Prostate gland (tissue), 2 donors: ENCODE measurements at regions not wholly inside any gene's neighbourhood (a gene's known extent, or its start where the extent isn't known, plus 50 kb on each side); places are given as distances from the start of the nearest gene placed in this dataset.
"Not testable (repeated sequence)": the region's sequence is repeated elsewhere in the genome, so short reads cannot be mapped to it uniquely, and the experiment has no call there.

Experiments
- DNase-seq: peaks from one replicate; pipeline ENCODE4 v3.0.0-alpha.2; 2019; ENCODE audit warnings: low spot score
- H3K27ac ChIP-seq, 2 donors: fragments of 200-600 bp; sonication (generic); 2 replicates each; pipeline ENCODE4 v1.5.1; 2017 to 2019
- H3K27me3 ChIP-seq: fragments of 200-600 bp; sonication (generic); replicated peaks from 2 replicates; pipeline ENCODE4 v1.5.1; 2019; ENCODE audit not compliant: insufficient read depth
- H3K36me3 ChIP-seq, 2 donors: fragments of 200-600 bp; sonication (generic); 1 replicate in 1 of 2; 2 replicates in 1 of 2; pipeline versions ENCODE4 v1.5.1 to v1.8.1; 2017 to 2019
- H3K4me1 ChIP-seq: fragments of 200-600 bp; sonication (generic); replicated peaks from 2 replicates; pipeline ENCODE4 v1.5.1; 2019
- H3K4me3 ChIP-seq, 2 donors: fragments of 200-600 bp; sonication (generic); 2 replicates each; pipeline ENCODE4 v1.5.1; 2017 to 2019
- H3K9me3 ChIP-seq: fragments of 200-600 bp; sonication (generic); 2 replicates; pipeline ENCODE4 v1.5.1; 2017
- POLR2A ChIP-seq: fragments of 450-650 bp; IDR thresholded peaks from one replicate; pipeline ENCODE4 v1.6.1; 2016; ENCODE audit warnings: antibody characterized with exemption, mild to moderate bottlenecking
- POLR2AphosphoS5 ChIP-seq: sonication (generic); formaldehyde crosslinking; IDR thresholded peaks from one replicate; pipeline ENCODE4 v1.6.1; 2017; ENCODE audit warnings: antibody characterized with exemption
- WGBS: methylation state at CpG from one replicate; pipeline ENCODE4 v1.1.5; 2018; 5-methylcytosine and 5-hydroxymethylcytosine counted together
- intact Hi-C: fragments of 100-400 bp; cut with DNase I; formaldehyde crosslinking; loops from one replicate; pipeline ENCODE4 v1.14.2; 2022
- TF ChIP-seq, protein P1 (sequence below), 4 experiments: fragments of 200-600 bp in 2 of 4; fragments of 450-650 bp in 2 of 4; sonication (generic) in 2 of 4; IDR thresholded peaks; 1 replicate in 3 of 4; 2 replicates in 1 of 4; pipeline ENCODE4 v1.5.1; 2016 to 2019; ENCODE audit warnings: antibody characterized with exemption in 4 of 4, mild to moderate bottlenecking in 2 of 4, moderate library complexity in 2 of 4

DNA sequence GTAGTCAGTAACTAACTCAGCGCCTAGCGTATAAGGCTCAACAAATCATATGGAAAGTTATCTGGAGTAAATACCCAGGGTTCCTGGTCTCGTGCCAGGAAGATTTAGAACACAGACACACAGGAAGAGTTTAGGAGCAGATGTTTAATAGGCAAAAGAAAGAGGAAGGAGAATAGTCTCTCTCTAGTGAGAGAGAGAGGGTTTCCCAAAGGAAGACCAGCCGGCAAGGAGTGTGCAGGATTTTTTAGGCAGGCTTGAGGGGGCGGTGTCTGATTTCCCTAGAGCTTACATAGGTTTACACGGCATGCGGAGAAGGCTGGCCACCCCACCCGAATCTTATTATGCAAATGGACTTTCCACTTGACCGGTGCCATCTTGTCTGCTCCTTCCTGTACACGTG is 284.0 kb upstream of the FRG1 start:
- TF ChIP-seq POLR2AphosphoS5 (no peak), POLR2A (no peak)
- TF ChIP-seq, protein P1, sequence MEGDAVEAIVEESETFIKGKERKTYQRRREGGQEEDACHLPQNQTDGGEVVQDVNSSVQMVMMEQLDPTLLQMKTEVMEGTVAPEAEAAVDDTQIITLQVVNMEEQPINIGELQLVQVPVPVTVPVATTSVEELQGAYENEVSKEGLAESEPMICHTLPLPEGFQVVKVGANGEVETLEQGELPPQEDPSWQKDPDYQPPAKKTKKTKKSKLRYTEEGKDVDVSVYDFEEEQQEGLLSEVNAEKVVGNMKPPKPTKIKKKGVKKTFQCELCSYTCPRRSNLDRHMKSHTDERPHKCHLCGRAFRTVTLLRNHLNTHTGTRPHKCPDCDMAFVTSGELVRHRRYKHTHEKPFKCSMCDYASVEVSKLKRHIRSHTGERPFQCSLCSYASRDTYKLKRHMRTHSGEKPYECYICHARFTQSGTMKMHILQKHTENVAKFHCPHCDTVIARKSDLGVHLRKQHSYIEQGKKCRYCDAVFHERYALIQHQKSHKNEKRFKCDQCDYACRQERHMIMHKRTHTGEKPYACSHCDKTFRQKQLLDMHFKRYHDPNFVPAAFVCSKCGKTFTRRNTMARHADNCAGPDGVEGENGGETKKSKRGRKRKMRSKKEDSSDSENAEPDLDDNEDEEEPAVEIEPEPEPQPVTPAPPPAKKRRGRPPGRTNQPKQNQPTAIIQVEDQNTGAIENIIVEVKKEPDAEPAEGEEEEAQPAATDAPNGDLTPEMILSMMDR (IDR thresholded peaks at IDR 0.05) = no peak
- DNase-seq = no peak
- H3K36me3 ChIP-seq = no peaks in the 10 kb centered on the region
- no peak overlapping the region for H3K4me3 ChIP-seq
- H3K27me3 ChIP-seq = no peaks in the 10 kb centered on the region
- H3K4me1 ChIP-seq = no peaks in the 10 kb centered on the region
- intact Hi-C loops = no loop called here
- no peaks in the 10 kb centered on the region for H3K9me3 ChIP-seq
- 72% methylated on average over 10 of the region's 10 CpGs for WGBS
- no peak overlapping the region for H3K27ac ChIP-seq

DNA sequence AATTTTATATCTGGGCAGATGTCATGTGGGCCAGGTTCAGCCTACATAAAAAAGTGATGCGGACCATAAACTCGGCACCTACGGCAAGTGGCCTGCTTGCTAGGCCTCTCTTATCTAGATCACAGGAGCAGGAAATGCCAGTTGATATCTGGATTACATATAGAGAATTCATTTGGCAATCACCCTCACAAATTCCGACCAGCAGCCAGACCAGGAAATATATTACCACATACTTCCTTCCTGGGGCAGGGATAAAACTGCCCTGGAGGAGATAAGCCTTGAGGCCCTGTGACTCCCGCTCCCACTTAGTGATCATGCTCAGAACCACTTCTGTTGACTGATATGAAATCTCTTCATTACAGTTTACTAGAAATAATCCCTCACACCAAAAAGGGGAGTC is 282.4 kb upstream of the FRG1 start:
- H3K36me3 ChIP-seq, intact Hi-C loops, H3K27ac ChIP-seq, H3K4me3 ChIP-seq, H3K27me3 ChIP-seq, H3K9me3 ChIP-seq, DNase-seq, H3K4me1 ChIP-seq: not testable (repeated sequence)
- WGBS = 81% methylated on average over 5 of the region's 5 CpGs

DNA sequence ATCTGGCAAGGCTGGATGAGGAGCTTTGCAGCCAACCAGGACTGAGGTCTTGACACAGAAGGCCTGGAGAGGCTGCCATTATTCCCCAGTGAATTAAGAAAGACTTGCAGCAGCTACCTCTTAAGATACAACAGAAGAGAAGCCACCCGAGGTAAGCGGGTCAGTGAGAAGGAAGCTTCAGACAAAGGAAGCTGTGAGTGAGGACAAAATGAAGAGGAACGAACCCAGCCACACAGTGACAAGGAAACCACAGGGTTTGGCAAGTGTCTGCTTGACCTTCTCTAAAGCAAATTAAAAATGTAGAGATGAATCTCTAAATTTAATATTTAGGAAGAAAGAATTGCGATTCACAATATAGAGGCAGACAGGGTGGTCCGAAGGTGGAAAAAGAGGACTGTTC is 281.8 kb upstream of the FRG1 start:
- H3K4me1 ChIP-seq, DNase-seq, H3K4me3 ChIP-seq, H3K27me3 ChIP-seq, intact Hi-C loops, H3K9me3 ChIP-seq, H3K36me3 ChIP-seq, H3K27ac ChIP-seq: not testable (repeated sequence)
- 89% methylated on average over 5 of the region's 5 CpGs for WGBS

DNA sequence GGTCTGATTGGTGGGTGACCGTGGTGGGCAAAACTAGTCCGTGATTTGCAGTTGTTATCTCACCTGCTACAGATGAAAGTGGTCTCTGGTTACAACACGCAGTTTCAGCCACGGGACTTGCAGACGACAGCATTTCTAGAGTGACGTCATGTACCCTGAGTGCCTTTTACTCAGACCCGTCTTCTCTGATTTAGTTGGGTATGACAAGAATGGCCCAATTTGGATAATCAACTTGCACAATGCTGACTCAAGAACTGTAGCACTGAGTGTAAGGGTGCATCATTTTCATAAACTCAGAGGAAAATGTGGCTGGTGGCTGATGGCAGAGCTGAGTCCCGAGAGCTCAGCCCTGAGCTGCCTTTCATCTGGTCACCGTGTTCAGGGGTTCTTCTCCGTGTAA is 281.4 kb upstream of the FRG1 start:
- Histone ChIP-seq H3K36me3 (no peaks in the 10 kb centered on the region), H3K9me3 (no peaks in the 10 kb centered on the region), H3K4me3 (no peak overlapping the region), H3K4me1 (no peaks in the 10 kb centered on the region), H3K27ac (no peak overlapping the region), H3K27me3 (no peaks in the 10 kb centered on the region)
- no peak for DNase-seq
- 91% methylated on average over 9 of the region's 10 CpGs for WGBS
- TF ChIP-seq POLR2A (no peak), POLR2AphosphoS5 (no peak)
- TF ChIP-seq, protein P1 (IDR thresholded peaks at IDR 0.05) = no peak
- intact Hi-C loops = no loop called here

DNA sequence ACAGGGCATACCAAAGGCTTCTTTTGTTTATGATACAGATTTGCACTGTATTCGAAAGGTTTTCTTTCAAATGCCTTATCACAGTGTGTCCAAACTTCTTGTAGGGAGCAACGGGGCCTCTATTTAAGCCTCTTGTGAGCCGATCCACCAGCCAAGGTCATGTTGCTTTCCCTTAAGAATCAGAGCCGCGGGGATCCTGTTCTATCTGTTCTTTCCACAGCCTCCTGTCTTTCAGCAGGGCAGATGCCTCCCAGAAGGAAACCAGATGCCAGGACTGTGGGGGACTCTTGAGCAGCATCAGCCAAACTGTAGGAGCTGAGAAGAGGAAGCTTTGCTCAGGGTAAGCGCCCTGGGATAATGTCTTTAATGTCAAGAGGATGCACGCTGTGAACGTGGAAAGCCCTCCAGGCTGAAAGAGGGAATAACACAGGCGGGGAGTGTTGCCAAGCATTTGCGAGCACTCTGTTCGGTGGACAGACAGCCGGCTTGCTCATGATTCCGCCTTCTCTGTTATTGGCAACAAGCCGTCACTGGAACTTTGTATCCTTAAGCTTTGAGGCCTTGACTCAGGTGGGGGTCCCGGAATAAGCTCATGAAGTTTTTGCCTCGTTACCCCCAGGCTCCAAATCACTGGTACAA is 279.8 kb upstream of the FRG1 start:
- H3K36me3 ChIP-seq = no peaks in the 10 kb centered on the region
- DNase-seq = no peak
- no peaks in the 10 kb centered on the region for H3K4me1 ChIP-seq
- H3K4me3 ChIP-seq = no peak overlapping the region
- TF ChIP-seq POLR2AphosphoS5 = no peak
- H3K27me3 ChIP-seq = no peaks in the 10 kb centered on the region
- H3K27ac ChIP-seq = no peak overlapping the region
- H3K9me3 ChIP-seq = no peaks in the 10 kb centered on the region
- intact Hi-C loops = no loop called here
- 45% methylated on average over 16 of the region's 16 CpGs for WGBS

DNA sequence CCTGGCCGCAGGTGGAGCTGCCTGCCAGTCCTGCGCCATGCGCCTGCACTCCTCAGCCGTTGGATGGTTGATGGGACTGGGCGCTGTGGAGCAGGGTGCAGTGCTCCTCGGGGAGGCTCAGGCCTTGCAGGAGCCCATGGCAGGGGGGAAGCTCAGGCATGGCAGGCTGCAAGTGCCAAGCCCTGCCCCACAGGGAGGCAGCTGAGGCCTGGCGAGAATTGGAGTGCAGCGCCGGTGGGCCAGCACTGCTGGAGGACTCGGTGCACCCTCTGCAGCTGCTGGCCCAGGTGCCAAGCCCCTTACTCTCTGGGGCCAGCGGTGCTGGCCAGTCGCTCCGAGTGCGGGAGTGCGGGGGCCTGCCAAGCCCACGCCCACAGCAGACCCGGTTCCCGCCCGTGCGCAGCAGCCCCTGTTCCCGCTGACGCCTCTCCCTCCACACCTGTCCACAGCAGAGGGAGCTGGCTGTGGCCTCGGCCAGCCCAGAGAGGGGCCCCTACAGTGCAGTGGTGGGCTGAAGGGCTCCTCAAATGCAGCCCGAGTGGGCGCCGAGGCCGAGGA is 275.9 kb upstream of the FRG1 start:
- Histone ChIP-seq H3K9me3 (no peaks in the 10 kb centered on the region), H3K4me1 (no peaks in the 10 kb centered on the region), H3K27ac (no peak overlapping the region), H3K4me3 (no peak overlapping the region), H3K36me3 (no peaks in the 10 kb centered on the region), H3K27me3 (no peaks in the 10 kb centered on the region)
- intact Hi-C loops = no loop called here
- DNase-seq = no peak
- no peak for TF ChIP-seq POLR2A
- no peak for TF ChIP-seq POLR2AphosphoS5
- TF ChIP-seq, protein P1 (IDR thresholded peaks at IDR 0.05) = no peak
- 95% methylated on average over 26 of the region's 27 CpGs for WGBS

DNA sequence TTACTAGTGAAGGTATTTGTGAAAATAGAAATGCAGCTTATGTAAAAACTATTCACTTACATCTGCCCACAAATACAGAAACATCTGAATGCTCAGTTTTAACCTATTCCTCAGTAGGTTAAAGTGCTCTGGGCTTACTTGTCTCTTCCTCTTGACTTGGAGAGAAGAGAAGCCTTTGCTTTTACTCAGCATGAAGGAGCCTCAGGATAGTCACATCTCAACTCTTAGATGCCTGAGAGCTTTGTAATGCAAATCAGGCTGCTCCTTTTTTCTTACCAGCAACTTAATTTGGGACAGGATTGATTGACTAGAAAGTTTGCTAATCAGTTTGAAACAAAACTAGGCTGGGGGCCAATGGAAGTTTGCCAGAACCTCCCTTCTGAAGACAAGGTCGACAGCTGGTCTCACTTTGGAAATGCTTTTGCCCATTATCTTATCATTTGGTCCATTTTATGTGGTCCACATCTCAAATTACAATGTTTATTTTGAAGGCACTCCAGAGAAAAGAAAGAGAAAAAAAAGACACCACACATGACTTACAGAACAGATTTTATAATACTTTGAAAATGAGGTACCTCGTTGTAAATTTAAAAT is 274.9 kb upstream of the FRG1 start:
- H3K27ac ChIP-seq, H3K36me3 ChIP-seq, H3K4me1 ChIP-seq, H3K9me3 ChIP-seq, DNase-seq, H3K27me3 ChIP-seq, intact Hi-C loops, H3K4me3 ChIP-seq: not testable (repeated sequence)
- 11% methylated on average over 2 of the region's 2 CpGs for WGBS

DNA sequence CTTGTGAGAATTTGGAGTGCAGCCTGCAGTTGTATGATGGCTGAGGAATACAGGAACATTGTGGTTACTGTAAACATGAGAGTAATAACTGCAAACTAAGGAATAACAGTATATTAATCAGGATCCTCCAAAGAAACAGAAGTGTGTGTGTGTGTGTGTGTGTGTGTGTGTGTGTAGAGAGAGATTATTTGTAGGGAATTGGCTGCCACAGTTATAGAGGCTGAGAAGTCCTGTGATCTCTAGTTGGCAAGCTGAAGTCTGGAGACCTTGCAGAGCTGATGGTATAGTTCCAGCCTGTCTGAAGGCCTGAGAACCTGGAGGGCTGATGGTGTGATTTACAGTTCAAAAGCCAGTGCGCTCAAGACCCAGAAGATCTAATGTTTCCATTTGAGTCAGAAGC is 273.3 kb upstream of the FRG1 start:
- DNase-seq, H3K27ac ChIP-seq, intact Hi-C loops: not testable (repeated sequence)

DNA sequence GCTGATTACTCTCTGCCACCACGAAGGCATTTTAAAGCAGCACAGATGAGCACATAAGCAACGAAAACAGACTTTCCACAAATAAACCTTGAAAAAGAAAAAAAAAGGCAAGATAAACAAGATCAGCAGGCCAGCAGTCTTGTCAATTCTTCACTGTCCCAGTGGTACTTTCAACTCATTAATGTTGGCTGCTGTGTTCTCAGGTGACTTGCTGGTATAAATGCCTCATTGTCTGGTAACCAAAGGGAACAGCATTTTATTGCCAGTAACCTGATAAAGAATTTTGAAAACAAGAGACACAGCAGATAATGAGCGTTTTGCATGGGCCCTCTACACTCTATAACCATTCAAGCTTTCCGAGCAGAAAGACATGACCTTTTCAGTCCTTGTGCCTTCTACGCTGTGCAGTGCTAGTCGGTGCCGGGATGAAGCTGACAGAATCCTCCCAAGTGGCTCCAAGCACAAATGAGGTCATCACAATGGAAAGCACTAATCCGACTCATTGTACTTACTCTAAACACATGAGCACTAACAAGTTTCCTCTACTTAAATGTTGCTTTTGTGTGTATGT is 242.9 kb upstream of the FRG1 start:
- WGBS = no CpG with 5 or more reads among the region's 8 CpGs

More for the DNA sequence above, 273.3 kb upstream of the FRG1 start:
- H3K4me1 ChIP-seq, H3K9me3 ChIP-seq, H3K27me3 ChIP-seq, H3K4me3 ChIP-seq, H3K36me3 ChIP-seq: not testable (repeated sequence)
- 57% methylated on average over 1 of the region's 1 CpG for WGBS

More for the DNA sequence above, 242.9 kb upstream of the FRG1 start:
- H3K9me3 ChIP-seq, intact Hi-C loops, H3K4me1 ChIP-seq, H3K4me3 ChIP-seq, H3K36me3 ChIP-seq, H3K27me3 ChIP-seq, H3K27ac ChIP-seq, DNase-seq: not testable (repeated sequence)
